ENCODE measurements at regions not wholly inside any gene's neighbourhood (a gene's known extent, or its start where the extent isn't known, plus 50 kb on each side); places are given as distances from the start of the nearest gene placed in this dataset.

DNA sequence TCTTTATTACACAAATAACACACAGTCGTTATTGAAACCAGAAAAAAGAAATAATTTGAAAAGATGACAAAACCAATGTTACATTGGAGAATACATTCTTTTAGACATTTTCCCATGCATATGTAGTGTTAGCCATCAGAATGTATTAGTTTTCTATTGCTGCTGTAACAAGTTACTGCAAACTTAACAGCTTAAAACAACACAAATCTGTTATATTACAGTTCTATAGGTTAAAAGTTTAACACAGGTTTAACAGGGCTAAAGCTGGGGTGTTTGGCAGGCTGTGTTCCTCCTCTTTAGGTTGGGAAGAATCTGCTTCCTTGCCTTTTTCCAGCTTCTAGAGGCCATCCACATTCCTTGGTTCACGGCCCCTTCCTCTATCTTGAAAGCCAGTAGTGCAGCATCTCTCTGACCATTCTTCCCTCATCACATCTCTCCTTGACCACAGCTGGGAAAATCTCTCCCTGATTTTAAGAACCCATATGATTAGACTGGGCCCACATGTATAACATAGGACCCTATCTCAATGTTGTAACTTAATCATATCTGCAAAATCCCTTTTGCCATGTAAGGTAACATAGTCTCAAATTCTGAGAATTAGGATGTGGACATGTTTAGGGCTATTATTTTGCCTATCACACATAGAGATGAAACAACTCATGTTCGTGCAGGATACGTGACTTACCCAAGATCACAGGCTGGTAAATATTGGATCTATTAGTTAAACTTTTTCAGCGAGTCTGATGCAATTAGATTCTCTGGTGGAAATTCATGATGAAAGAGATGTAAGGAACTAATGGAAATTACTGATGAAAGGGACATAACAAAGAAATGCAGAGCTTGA, 145.4 kb upstream of the TMEM170B start:
- CTCF ChIA-PET, result interaction anchor here (0.8 to 1.0 kb wide), 2 partner anchors 22 to 51 kb away, joined by 3 read pairs; no protein-coding TSS in a partner anchor
- DNase-seq (ENCODE audit: extremely low spot score), result no peak
- TF ChIP-seq CTCF (IDR thresholded peaks at IDR 0.05; ENCODE audit: control extremely low read depth, extremely low read depth, low read depth, missing control alignments), result no peak
- POLR2A ChIA-PET, result no interaction called here

DNA sequence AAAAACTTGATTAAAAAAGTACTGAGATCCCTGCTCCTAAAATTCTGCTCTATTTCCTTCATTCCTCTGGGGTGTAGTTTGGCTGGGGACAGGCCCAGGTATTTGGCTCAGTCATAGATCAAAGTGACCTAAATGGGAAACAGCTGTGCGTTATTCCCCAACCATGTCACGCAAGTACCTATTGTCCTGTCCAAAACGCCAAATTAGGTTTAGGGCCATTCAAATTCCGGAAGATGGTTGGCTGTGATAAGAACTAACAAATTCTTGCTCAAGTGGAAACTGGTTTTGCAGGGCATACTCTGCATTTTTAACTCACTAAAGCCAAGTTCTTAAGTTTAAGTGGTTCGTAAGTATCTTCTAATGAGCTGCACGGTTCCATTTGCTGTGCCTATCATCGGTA, 147.6 kb upstream of the TMEM170B start:
- no peak for TF ChIP-seq CTCF (IDR thresholded peaks at IDR 0.05; ENCODE audit: control extremely low read depth, extremely low read depth, low read depth, missing control alignments)
- ChIA-PET POLR2A (no interaction called here), CTCF (interaction anchor here (0.9 to 1.1 kb wide), 4 partner anchors 14 to 27 kb away, joined by 3 to 4 read pairs (median 3); no protein-coding TSS in a partner anchor)
- DNase-seq (ENCODE audit: extremely low spot score), result no peak

- POLR2A ChIA-PET, result no interaction called here
- no peak for TF ChIP-seq CTCF (IDR thresholded peaks at IDR 0.05; ENCODE audit: control extremely low read depth, extremely low read depth, low read depth, missing control alignments)
- no peak for DNase-seq (ENCODE audit: extremely low spot score)
- CTCF ChIA-PET, result interaction anchor here (1.0 to 1.5 kb wide), 4 partner anchors 16 to 71 kb away, joined by 3 to 4 read pairs (median 3); no protein-coding TSS in a partner anchor
Observed at GRCh38 chr6:11388983-11389944, 148.3 kb upstream of the TMEM170B start.

DNA sequence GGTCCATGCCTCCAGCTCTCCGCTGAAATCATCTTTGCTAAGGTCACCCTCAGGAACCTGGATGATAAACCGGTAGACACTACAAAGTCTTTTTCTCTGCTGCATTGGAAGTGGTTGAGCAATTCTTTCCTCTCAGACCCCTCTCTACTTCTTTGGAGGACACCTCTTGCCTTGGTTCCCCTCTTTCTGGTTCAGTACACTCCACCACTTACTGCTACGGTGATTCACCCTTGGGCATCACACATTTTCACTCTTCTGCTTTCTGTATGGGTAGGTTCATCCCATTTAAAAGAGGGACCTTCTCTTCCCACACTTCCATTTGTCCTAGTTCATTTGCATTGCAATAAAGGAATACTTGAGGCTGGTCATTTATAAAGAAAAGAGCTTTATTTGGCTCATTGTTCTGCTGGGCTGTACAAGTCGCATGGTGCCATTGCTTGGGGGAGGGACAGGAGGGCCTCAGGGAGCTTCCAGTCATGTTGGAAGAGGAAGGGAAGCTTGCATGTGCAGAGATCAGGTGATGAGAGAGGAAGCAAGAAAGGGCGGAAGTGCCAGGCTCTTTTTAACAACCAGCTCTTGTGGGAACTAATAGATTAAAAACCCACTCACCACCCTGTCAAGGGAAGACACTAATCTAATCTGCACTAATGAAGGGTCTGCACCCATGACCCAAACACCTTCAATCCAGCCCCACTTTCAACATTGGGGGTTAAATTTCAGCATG, 149.7 kb upstream of the TMEM170B start:
- DNase-seq (ENCODE audit: extremely low spot score), result no peak
- no peak for TF ChIP-seq CTCF (IDR thresholded peaks at IDR 0.05; ENCODE audit: control extremely low read depth, extremely low read depth, low read depth, missing control alignments)
- ChIA-PET POLR2A (interaction anchor here (0.6 kb wide), 1 partner anchor 106 kb away, joined by 6 read pairs; no protein-coding TSS in a partner anchor), CTCF (interaction anchor here (0.9 to 1.5 kb wide), 5 partner anchors 23 to 110 kb away, joined by 3 to 4 read pairs (median 3); no protein-coding TSS in a partner anchor)

DNA sequence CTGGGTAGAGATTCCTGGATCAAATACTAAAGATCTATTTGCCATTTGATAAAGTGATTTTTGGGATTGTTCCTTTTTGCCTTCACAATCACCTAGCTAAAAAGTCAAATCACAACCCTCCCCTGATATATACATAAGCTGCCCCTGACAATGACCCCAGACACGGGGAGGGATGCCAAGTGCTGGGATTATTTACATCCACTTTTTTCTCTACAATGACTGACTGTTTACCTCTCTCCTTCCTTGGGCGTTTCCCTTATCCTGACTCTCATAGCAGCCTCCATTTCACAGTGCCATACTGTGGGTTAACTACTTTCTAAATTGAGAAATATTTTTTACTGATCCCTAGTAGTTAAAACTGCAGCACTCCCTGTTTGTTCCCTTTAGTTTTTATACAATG, 150.8 kb upstream of the TMEM170B start:
- CTCF ChIA-PET, result interaction anchor here (1.1 to 1.9 kb wide), 2 partner anchors 26 to 109 kb away, joined by 3 to 5 read pairs; no protein-coding TSS in a partner anchor
- POLR2A ChIA-PET, result no interaction called here
- no peak for TF ChIP-seq CTCF (IDR thresholded peaks at IDR 0.05; ENCODE audit: control extremely low read depth, extremely low read depth, low read depth, missing control alignments)
- no peak for DNase-seq (ENCODE audit: extremely low spot score)

Measured in GM10248 (cell line).